NCI-H1417 treated with DMSO at 0.1 percent for 48 hours (cell line): ENCODE measurements at regions not wholly inside any gene's neighbourhood (a gene's known extent, or its start where the extent isn't known, plus 50 kb on each side); places are given as distances from the start of the nearest gene placed in this dataset.

Source experiments
- DNase-seq: peaks from one replicate; lab custom pipeline; 2025; lab: John Stamatoyannopoulos, UW

DNA sequence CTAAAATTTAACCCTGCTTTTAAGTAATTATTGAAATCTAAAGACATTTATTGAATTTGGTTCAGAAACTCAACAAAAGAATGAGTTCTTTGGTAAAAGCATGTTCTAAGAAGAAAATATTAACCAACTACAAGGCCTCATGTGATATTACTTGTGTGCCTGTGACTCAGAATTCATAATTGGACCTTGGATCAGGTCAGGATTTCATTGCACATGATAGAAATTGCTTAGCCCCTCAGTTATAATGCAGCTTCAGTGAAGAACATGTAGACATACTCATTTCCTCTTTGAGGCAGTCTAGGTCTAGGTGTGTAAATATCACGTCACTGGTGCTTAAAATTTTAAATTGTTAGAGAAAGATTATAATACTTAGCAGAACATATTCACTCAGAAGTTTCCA lies 410.0 kb upstream of the SOX9 start:
- no peak for DNase-seq

DNA sequence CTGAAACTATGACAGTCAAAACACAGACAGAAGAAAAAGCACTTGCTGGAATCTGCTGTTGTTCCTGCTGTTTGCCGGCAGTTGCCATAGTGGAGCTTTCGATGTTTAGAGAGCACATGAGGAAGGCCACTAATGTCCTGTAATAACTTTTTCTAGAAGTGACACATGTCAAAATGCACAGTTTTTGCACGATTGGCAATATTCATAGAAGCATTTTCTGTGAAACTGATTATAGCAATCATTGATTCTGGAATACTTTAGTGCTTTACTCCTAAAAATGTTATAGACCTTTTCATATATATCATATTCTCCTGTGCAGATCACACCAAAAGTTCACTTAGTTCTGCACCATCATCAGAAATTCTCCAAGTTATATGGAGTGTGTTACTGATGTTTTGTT lies 407.0 kb upstream of the SOX9 start:
- no peak for DNase-seq

DNA sequence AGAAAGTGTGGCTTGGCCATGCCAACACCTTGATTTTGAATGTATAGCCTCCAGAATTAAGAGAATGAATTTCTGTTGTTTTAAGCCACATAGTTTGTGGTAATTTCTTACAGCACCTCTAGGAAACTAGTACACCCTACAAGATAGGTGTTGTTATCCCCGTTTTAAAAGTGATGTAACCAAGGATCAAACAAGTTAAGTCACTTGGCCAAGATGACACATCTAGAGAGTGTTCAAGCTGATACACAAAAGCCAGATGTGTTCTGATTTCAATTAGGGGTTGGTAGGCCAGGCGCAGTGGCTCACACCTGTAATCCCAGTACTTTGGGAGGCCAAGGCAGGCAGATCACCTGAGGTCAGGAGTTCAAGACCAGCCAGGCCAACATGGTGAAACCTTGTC lies 396.5 kb upstream of the SOX9 start:
- DNase-seq, result no peak

DNA sequence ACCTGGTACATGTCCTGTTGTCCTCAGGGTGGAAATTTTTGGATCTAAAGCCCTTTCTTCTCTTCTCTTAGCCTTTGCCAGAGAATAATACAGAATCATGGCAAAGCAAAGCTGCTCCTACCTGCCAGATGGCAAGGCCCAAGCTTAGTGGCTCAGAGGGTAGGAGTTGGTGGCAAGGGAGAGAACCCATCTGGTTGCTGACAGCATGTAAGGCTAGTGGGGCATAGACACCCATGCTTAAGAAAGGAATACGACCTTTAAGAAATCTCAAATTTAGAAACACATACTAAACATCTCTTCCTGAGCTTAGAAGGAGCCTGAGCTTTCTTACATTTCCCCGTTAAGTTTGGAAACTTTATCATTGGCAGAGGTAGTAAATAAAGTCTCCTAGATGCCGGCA lies 395.0 kb upstream of the SOX9 start:
- DNase-seq, result no peak

DNA sequence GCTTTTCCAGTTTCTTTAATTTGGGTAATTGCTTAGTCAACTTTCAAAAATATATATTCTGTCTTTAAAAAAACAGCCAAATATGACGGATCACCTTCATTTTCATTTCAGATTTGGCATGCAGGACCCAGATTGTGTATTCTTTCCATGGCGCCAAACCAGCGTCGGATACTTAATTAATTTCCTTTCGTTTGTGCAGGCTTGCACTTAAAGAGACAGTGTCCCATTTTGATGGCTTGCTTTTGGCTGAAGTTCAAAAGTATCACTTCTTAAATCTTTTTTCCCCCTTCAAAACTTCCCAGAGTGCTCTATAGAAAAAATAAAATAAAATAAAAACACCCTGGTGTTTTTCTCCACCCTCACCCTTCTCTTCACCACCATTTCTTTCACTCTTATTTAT lies 394.5 kb upstream of the SOX9 start:
- DNase-seq, result no peak

DNA sequence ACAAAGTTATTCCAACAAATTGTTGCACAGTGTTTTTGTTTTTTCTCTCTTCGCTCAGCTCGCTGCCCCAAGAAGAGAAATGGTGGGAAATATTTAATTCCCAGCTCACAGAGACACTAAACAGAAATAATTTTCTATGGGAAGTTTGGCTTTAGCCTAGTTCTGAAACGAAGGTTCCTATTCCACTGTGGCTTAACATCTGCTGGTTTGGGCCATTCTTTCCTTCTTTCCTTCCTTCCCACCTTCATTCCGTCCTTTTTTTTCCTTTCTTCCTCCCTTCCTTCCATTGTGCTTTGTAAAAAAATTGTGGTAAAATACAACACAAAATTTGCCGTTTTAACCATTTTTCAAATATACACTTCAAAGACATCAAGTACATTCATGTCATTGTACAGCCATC lies 393.5 kb upstream of the SOX9 start:
- DNase-seq, result no peak

DNA sequence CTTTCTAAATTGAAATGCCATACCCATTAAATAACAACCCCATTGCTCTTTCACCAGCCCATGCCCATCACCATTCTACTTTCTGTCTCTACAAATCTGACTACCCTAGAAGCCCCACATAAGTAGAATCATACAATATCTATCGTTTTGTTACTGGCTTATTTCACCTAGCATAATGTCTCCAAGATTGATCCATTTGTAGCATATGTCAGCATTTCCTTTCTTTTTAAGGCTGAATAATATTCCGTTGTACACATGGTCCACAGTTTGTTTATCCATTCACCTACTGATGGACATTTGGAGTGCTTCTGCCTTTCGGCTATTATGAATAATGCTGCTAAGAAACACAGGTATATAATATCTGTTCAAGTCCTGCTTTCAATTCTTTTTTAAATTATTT lies 393.1 kb upstream of the SOX9 start:
- DNase-seq, result no peak

DNA sequence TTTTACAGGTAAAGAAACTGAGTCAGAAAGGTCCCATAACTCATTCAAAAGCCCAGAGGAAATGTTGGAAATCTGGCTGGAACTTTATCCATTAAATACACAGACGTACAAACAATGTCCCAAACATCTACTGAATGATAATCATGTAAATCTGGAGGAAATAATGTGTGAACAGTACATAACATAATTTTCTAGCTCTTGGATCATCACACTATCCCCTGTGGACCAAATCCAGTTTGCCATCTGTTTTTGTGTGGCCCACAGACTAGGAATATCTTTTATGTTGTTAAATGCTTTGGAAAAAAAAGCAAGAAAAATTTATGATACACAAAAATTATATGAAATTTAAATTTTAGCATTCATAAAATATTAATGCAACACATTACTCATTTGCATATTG lies 389.9 kb upstream of the SOX9 start:
- no peak for DNase-seq

DNA sequence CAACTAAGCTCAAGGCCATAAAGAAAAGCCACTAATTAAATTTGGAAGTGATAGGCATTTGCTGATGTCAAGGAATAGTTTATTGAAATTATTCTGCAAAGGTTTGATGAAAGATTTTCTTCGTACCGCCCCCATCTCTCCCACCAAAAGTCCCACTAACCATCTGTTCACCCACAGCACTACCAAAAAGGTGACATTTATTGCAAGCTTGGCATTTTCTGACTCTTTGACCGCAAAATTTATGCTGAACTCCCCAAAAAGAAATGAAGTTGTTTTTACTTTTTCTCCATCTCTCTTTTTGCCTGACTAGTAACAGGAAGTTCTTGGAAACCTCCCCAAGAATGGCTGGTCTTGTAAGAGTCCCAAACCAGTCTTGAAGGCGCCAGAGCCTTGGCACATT lies 384.9 kb upstream of the SOX9 start:
- no peak for DNase-seq

DNA sequence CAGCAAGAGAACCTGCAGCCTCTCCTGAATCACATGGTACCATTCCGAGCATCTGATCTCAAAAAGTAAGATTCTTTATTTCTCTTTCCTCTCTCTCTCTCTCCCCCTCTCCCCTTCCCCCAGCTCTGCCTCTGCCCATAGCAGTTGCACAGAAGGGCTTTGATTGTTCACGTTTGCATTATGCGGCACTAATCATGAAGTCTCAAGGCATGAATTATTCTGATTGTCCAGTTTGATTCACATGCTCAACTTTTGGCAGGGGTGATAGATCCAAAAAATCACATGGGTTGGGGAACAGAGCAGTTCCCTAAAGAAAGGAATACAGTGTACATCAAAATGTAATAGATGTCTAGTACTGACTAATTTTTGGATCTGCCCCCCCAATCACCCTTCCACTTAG lies 380.0 kb upstream of the SOX9 start:
- no peak for DNase-seq

DNA sequence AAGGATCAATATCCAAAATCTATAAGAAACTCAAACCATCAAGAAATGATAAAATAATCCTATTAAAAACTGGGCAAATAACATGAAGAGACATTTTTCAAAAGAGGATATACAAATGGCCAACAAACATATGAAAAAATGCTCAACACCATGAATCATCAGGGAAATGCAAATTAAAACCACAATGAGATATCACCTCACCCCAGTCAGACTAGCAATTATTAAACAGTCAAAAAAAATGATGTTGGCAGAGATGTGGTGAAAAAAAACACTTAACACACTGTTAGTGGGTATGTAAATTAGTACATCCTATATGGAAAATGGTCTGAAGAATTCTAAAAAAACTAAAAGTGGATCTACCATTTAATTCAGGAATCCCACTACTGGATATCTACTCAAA lies 379.0 kb upstream of the SOX9 start:
- DNase-seq, result no peak

DNA sequence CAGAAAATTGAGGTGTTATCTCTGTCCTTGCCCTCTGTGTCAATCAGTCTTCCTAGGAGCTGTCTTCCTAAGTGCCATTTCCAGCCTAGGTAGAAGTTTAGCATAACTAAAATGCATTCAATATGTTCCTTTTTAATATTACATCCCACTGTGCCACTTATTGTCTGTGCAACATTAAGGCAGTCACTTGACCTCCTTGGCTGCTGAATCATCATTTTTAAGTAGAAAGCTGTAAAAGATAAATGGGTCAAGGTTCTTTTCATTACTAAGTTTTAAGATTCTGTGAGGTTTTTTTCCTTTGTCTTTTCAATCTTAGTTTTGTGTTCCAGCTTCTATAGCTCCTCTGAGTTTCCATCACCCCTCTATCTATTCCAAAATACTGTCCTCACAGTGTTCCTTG lies 371.9 kb upstream of the SOX9 start:
- no peak for DNase-seq

DNA sequence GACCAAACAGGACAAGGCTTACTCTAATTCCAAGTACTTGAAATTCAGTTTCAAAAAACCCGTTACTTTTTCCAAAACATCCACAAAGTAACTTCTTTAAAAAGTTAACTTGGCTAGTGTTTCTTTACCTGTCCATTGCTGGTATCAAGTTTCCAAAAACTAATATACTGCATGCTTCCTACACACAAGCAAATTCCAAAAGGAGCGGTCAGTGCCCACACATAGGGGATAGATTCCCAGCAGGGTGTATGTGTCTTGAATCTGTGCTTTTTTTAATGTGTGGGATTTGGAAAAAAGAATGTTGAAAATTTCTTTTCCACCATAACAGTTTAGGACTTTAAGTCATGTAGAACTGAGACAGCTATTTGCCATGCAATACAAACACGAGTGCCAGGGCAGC lies 367.8 kb upstream of the SOX9 start:
- no peak for DNase-seq

DNA sequence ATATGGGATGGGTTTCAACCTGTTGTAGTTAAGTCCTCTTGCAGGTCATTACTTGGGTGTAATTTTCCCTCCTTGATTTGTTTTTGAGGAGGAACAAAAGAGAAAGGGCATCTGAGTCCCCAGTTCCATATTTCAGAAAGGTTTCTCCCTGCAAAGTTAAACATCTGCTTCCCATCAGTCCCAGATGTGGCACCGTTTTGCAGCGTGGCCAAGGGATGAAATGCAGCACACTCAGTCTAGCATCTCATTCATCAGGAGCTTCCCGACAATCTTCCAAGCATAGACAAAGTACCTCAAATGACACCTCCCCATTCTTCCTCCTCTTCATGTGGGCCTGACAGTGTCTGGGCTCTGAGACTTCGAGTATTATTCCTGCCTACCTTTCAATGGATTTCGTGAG lies 363.7 kb upstream of the SOX9 start:
- no peak for DNase-seq

DNA sequence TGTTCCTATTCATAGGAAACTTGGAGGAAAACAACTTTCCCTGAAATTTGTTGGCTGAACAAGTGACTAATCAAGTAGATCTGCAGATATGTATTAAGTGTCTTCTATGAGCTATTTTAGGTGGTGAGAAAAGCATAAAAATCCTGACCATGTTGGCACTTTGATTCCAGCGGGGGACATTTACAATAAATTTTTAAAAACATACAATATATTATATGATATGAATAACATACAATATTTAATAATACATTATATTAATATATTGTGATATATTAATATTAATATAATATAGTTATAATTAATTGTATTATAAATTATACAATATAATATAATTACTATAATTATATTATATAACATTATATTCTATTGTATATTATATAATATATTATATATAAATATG lies 362.9 kb upstream of the SOX9 start:
- no peak for DNase-seq

DNA sequence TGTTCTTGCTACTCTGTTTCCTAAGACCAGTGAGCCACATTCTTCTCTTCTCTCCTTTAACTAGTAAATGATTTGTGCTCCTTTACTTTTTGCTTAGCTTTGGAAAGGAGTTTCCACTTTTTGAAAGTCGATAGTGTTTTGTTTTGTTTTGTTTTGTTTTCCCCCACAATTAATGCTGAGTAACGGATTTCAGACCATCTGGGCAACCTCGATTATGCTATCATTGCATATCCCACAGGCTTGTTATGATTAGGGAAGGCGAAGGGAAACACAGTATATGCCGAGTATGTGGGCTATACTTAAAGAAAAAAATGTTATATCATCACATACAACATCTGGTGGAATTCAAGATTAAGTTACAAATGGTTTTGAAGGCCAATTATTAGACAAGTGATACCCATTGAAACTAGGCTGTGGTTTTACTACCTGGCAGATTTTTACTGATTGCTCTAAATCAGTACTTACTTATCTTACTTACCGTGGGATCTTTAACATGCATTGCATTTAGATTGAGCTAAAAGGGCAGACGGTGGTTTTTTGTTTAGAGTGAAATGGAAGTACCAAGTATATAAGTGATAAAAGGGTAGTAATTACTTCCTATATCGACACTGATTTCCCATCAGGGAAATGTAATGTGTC lies 361.3 kb upstream of the SOX9 start:
- no peak for DNase-seq

DNA sequence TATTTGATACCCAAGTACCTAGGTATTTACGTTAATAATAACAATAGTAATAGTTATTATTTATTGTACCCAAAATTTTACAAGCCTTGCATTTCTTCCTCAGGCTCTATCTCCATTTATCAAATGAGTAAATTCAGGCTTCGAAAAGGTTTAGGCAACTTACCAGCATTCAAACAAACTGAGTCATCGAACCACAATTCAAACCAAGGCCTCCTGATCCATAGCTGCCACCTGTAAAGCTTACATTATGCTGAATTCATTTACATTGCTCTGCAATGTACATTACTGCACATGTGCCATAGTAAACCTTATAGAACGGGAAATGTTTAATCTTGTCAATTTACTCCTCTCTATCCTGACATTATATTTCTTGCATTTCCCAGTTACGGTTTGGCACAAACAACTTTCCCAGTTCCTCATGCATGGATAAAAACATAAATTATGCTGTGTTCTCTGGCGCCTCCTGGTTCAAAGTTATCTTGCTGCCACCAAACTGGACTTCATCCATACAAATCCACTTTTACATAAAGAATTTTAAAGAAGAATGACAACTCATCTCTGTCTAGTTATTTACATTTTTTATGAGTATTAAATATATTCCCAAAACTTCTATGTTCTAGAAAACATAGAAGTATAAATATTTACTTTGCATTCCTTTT lies 360.6 kb upstream of the SOX9 start:
- no peak for DNase-seq

DNA sequence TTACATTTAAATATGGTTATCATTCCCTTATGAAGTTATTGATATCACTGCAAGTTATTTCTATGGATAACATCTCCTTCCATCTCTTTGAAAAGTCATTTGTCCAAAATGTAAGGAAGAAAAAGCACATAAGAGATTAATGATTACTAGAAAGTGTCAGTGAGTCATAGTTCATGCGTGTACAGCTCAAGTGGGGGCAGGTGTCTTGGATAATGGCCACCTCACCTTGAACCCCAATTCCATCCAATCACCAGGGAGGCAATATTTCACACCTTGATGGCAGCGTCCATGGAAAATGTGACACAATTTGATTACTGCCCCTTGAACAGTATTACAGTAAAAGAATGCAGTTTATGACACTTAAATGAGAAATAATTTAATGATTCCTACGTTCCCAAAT lies 358.3 kb upstream of the SOX9 start:
- DNase-seq, result no peak

DNA sequence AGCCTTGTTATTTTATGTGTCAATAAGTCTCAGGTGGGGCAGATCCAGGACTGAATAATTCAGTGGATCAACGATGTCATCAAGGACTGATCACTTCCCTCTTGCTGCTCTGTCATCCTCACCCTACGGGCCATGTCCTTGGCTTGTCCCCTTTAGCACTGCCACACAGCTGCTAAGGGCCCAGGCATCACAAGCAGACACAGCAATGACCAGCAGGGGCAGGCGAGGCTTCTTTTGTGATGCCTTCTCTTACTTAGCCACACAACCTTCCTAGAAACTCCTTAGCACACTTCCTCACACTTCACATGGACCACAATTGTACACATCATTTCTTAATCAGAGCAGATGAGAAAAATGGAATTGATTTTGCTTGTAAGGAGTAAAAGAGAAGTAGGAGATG lies 356.3 kb upstream of the SOX9 start:
- DNase-seq, result no peak

DNA sequence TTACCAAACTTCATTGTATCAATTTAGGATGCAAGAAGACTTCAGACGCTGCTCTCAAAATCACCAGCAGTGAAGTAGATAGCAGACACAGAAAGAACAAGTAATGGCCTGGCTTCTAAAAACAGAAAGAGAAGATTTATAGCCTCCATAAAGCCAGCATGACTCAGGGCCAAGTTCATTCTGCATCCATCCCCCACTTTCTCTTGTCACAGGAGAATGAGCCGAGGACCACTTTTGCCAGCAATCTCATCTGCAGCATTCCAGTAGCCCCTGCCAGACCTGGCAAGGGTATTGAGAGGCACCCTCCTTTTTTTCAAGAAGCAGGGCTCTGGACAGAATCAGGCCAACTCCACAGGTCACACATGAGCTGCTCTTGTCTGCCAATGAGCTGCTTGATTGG lies 355.4 kb upstream of the SOX9 start:
- DNase-seq, result no peak

DNA sequence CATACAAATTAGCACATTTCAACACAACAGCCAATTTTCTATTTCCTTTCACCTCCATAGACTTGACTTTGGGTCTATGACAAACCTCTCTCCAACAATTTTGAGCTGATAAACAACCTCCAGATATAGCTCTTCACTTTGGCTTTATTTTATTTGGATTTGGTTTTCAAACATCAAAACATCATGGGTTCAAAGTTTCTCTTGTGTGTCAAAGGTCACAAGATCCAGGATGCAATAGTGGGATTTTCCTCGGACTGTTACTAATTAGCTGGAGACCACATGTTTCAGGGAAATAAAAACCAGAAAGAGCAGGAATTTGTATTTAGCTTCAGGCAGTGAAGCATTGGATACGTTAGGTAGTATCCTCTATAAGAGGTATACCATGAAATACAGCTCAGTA lies 351.0 kb upstream of the SOX9 start:
- no peak for DNase-seq

DNA sequence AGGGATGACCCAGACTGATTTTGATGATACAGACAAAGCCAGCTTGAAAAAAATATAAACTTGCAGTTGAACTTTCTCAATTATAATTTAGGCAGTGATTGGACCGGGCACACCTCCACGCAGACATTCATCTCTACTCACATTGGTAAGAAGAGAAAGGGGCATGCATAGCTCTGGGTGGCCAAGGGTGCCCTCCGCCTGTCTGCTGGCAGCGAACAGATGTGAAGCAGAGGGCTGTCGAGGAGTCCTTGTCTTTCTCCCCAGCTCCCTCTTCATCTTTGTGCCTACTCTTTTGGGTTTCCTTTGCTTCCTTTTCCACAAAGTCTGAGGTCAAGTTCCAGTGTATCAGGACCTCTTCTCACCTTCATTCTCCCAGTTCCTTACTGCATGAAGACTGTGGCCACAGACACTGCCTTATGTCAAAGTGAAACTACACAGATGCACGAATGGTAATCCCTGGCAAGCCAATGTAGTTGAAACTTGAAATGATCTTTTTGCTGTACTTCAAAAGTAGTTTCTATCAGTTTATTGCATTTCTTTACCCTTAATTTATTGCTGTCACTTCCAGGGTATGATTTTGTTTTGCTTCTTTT lies 343.7 kb upstream of the SOX9 start:
- no peak for DNase-seq

DNA sequence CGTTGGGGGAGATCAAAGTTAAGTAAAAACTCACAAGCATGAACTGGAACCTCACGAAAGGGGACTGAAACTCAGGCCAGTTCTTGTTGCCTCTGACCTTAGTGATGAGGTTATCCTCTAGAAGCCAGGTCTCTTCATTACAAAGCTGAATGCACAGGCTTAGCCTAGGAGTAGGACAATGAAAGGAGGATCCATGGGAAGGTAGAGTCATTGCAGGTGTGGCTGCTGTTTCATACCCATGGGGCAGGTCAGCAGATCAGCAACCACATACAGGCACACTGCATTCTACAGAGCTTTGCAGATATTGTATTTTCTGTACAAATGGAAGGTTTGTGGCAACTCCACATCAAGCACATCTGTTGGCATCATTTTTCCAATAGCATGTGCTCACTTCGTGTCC lies 341.3 kb upstream of the SOX9 start:
- DNase-seq, result no peak

DNA sequence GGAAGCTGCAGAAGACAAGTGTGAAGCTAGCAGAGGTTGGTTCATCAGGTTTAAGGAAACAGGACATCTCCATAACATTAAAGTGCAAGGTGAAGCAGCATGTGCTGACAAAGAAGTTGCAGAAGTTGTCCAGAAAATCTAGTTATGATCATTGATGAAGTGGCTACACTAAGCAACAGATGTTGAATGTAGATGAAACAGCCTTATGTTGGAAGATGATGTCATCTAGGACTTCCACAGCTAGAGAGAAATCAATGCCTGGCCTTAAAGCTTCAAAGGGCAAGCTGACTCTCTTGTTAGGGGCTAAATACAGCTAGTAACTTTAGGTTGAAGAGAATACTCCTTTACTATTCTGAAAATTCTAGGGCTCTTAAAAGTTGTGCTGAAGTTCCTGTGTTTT lies 340.2 kb upstream of the SOX9 start:
- DNase-seq, result no peak
